Midbrain (tissue), 1 donor: ENCODE measurements at regions not wholly inside any gene's neighbourhood (a gene's known extent, or its start where the extent isn't known, plus 50 kb on each side); places are given as distances from the start of the nearest gene placed in this dataset.

Source experiments
- DNase-seq: peaks from one replicate; lab custom pipeline; 2025; lab: John Stamatoyannopoulos, UW

DNA sequence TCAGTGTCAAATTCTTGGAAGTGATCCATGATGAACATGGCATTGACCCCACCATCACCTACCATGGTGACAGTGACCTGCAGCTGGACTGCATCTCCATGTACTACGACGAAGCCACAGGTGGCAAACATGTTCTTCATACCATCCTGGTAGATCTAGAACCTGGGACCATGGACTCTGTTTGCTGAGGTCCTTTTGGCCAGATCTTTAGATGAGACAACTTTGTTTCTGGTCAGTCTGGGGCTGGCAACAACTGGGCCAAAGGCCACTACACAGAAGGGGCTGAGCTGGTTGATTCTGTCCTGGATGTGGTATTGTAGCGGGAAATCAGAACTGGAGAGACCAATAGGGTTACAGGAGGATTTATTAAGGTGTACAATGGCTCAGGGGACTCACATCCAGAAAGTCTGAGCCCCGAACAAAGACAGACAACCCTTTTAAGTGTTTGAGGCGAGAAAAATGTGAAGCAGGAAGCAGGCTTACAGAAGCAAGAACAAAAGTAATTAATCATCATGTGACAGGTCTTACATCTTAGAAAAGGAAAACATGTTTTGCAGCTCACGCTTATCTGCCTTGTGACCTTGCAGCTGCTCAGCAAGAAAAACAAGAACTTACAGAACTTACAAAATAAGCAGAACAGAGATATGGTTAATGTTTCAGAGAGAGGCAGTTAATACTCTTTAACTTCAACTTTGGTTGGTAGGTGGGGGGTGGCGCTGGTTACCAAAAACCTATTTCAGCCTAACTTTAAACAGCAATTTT is 58.8 kb upstream of the MOCS1 start:
- DNase-seq = no peak
